Astrocyte of the cerebellum (primary cell): ENCODE measurements at regions not wholly inside any gene's neighbourhood (a gene's known extent, or its start where the extent isn't known, plus 50 kb on each side); places are given as distances from the start of the nearest gene placed in this dataset.
"Not testable (repeated sequence)": the region's sequence is repeated elsewhere in the genome, so short reads cannot be mapped to it uniquely, and the experiment has no call there.

ENCODE experiments used
- DNase-seq: peaks from one replicate; pipeline ENCODE4 v3.0.0-alpha.2; 2011; ENCODE audit warnings: low read depth
- H3K4me3 ChIP-seq: 2 replicates; pipeline ENCODE4 v1.5.1; 2011; ENCODE audit warnings: mild to moderate bottlenecking, low read depth, low read length, moderate library complexity
- CTCF ChIP-seq: IDR thresholded peaks from 2 replicates; pipeline ENCODE4 v1.5.1; 2012; ENCODE audit warnings: low read length, low read depth, moderate library complexity, mild to moderate bottlenecking; ENCODE audit errors: missing control alignments
- in situ Hi-C: cut with HindIII; loops from 2 replicates; pipeline ENCODE4 v1.10.0; 2017; ENCODE audit warnings: low sequenced_read_pairs

- H3K4me3 ChIP-seq = no peak overlapping the region
- in situ Hi-C loops = no loop called here
- no peak for TF ChIP-seq CTCF
- no peak for DNase-seq
Measured at GRCh38 chr10:59033622-59034021, 142.8 kb upstream of the PHYHIPL start.

GRCh38 chr10:59036311-59037017, 140.0 kb upstream of the PHYHIPL start:
- H3K4me3 ChIP-seq = no peak overlapping the region
- no peak for DNase-seq
- no peak for TF ChIP-seq CTCF
- in situ Hi-C loops = no loop called here

- no peak for DNase-seq
- in situ Hi-C loops = no loop called here
- no peak overlapping the region for H3K4me3 ChIP-seq
- TF ChIP-seq CTCF = no peak
Measured at GRCh38 chr10:59037018-59037389, 139.4 kb upstream of the PHYHIPL start.

- no peak for DNase-seq
- in situ Hi-C loops = no loop called here
- no peak for TF ChIP-seq CTCF
- H3K4me3 ChIP-seq = no peak overlapping the region
Measured at GRCh38 chr10:59037506-59037905, 138.9 kb upstream of the PHYHIPL start.

- H3K4me3 ChIP-seq, DNase-seq, in situ Hi-C loops: not testable (repeated sequence)
Measured at GRCh38 chr10:59043358-59043757, 133.1 kb upstream of the PHYHIPL start.

- DNase-seq = no peak
- no peak overlapping the region for H3K4me3 ChIP-seq
- in situ Hi-C loops = no loop called here
- no peak for TF ChIP-seq CTCF
Measured at GRCh38 chr10:59047180-59047579, 129.3 kb upstream of the PHYHIPL start.

- in situ Hi-C loops = no loop called here
- no peak for DNase-seq
- TF ChIP-seq CTCF = no peak
- H3K4me3 ChIP-seq = no peak overlapping the region
Measured at GRCh38 chr10:59047957-59048618, 128.4 kb upstream of the PHYHIPL start.

- H3K4me3 ChIP-seq, in situ Hi-C loops: not testable (repeated sequence)
Measured at GRCh38 chr10:59053502-59053901, 122.9 kb upstream of the PHYHIPL start.

More at GRCh38 chr10:59053502-59053901, 122.9 kb upstream of the PHYHIPL start:
- not testable (repeated sequence) for DNase-seq
